ENCODE measurements at regions not wholly inside any gene's neighbourhood (a gene's known extent, or its start where the extent isn't known, plus 50 kb on each side); places are given as distances from the start of the nearest gene placed in this dataset.

DNA sequence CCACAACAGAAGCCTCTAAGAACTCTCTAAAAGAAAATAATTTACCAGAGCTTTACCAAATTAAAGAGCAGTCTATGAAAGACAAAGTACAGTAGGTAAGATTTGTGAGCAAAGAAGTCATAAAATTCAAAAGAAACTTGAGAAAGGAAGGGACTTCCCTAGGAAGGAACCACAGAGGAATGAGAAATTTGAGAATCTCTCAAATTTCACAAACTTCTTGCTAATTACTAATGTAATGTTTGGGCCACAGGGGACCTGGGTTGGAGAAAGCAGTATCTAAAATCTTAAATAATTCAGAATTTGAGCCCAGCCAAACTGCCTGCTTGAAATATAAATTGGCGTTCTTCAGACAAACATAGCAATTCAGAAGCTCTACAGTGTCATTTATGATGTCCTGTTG is 225.0 kb upstream of the PRR16 start:
- TF ChIP-seq, protein P1, sequence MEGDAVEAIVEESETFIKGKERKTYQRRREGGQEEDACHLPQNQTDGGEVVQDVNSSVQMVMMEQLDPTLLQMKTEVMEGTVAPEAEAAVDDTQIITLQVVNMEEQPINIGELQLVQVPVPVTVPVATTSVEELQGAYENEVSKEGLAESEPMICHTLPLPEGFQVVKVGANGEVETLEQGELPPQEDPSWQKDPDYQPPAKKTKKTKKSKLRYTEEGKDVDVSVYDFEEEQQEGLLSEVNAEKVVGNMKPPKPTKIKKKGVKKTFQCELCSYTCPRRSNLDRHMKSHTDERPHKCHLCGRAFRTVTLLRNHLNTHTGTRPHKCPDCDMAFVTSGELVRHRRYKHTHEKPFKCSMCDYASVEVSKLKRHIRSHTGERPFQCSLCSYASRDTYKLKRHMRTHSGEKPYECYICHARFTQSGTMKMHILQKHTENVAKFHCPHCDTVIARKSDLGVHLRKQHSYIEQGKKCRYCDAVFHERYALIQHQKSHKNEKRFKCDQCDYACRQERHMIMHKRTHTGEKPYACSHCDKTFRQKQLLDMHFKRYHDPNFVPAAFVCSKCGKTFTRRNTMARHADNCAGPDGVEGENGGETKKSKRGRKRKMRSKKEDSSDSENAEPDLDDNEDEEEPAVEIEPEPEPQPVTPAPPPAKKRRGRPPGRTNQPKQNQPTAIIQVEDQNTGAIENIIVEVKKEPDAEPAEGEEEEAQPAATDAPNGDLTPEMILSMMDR (optimal IDR thresholded peaks at IDR 0.05 in 1 of 3, IDR thresholded peaks at IDR 0.05 in 1 of 3, conservative IDR thresholded peaks at IDR 0.05 in 1 of 3; ENCODE audit: extremely low read depth in 1 of 3, insufficient read depth in 2 of 3, low read length in 3 of 3): no peak
- no peak for TF ChIP-seq EZH2 (IDR thresholded peaks at IDR 0.05; ENCODE audit: low read length)
